Breast epithelium (tissue), 3 donors: ENCODE measurements at regions not wholly inside any gene's neighbourhood (a gene's known extent, or its start where the extent isn't known, plus 50 kb on each side); places are given as distances from the start of the nearest gene placed in this dataset.

ENCODE experiments used
- POLR2A ChIP-seq: fragments of 450-650 bp; IDR thresholded peaks from one replicate; pipeline ENCODE4 v1.6.1; 2016; ENCODE audit warnings: antibody characterized with exemption, mild to moderate bottlenecking, moderate library complexity
- POLR2AphosphoS5 ChIP-seq, 3 donors: sonication (generic); formaldehyde crosslinking; IDR thresholded peaks; one replicate each; pipeline ENCODE4 v1.6.1; 2017; ENCODE audit warnings: antibody characterized with exemption in 3 of 3
- TF ChIP-seq, protein P1 (sequence below), 3 donors: fragments of 450-650 bp; IDR thresholded peaks; one replicate each; pipeline ENCODE4 v1.5.1; 2016 to 2017; ENCODE audit warnings: antibody characterized with exemption in 3 of 3, mild to moderate bottlenecking in 3 of 3, moderate library complexity in 3 of 3

DNA sequence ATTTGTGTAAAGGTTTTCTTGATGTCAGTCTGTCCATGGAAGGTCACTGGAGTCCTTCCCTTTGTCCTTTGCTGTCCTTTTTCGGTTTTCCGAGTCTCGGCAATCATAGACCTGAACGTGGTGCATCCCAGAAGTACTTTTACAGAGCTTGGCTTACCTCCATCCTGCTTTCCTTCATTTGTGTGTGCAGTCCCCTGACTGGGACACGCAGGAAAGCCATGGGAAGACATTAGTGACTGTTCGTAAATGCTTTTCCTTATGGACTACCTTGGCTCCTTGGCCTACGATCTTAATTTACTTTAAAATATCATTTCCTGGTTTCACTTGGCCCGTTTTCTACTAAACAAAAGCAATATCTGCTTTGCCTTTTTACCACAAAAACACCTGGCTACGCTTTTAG, 328.4 kb upstream of the RARB start:
- TF ChIP-seq, protein P1, sequence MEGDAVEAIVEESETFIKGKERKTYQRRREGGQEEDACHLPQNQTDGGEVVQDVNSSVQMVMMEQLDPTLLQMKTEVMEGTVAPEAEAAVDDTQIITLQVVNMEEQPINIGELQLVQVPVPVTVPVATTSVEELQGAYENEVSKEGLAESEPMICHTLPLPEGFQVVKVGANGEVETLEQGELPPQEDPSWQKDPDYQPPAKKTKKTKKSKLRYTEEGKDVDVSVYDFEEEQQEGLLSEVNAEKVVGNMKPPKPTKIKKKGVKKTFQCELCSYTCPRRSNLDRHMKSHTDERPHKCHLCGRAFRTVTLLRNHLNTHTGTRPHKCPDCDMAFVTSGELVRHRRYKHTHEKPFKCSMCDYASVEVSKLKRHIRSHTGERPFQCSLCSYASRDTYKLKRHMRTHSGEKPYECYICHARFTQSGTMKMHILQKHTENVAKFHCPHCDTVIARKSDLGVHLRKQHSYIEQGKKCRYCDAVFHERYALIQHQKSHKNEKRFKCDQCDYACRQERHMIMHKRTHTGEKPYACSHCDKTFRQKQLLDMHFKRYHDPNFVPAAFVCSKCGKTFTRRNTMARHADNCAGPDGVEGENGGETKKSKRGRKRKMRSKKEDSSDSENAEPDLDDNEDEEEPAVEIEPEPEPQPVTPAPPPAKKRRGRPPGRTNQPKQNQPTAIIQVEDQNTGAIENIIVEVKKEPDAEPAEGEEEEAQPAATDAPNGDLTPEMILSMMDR (IDR thresholded peaks at IDR 0.05) = no peak
- no peak for TF ChIP-seq POLR2A
- TF ChIP-seq POLR2AphosphoS5 (IDR thresholded peaks at IDR 0.05) = no peak
